GM10248 (cell line): ENCODE measurements at regions not wholly inside any gene's neighbourhood (a gene's known extent, or its start where the extent isn't known, plus 50 kb on each side); places are given as distances from the start of the nearest gene placed in this dataset.

Source experiments
- CTCF ChIA-PET: fragments of 300-600 bp; sonication (Branson Sonifier 250); formaldehyde crosslinking; extraction: SDS; loops from one replicate; lab custom pipeline; 2021; ENCODE audit warnings: antibody characterized with exemption; lab: Yijun Ruan, JAX
- POLR2A ChIA-PET: fragments of 350-650 bp; sonication (Branson Sonifier 250); formaldehyde crosslinking; extraction: SDS; loops from one replicate; lab custom pipeline; 2020; ENCODE audit warnings: antibody characterized with exemption; lab: Yijun Ruan, JAX
- DNase-seq: peaks from one replicate; pipeline ENCODE4 v3.0.0; 2012; ENCODE audit errors: extremely low spot score
- CTCF ChIP-seq: IDR thresholded peaks from 2 replicates; pipeline ENCODE4 v1.5.1; 2012; ENCODE audit warnings: mild to moderate bottlenecking, low read depth; ENCODE audit errors: extremely low read depth, missing control alignments, control extremely low read depth

DNA sequence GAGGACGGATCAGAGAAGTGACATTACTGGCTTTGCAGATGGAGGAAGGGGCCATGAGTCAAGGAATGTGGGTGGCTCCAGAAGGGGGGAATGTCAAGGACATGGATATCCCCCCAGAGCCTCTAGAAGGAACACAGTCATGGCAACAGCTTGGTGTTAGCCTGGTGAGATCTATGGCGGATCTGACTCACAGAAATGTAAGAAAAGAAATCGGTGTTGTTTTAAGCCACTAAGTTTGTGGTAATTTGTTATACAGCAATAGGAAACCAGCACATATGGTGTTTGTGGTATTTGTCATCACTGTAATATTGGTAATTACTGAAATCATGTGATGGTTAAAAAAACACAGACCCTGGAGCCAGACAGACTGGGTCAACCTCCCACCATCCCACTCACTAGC, 236.2 kb downstream of the SETD4 start:
- TF ChIP-seq CTCF: no peak
- POLR2A ChIA-PET: no interaction called here
- CTCF ChIA-PET: interaction anchor here (1.0 to 2.1 kb wide), 2 partner anchors 15 kb away, joined by 3 to 10 read pairs; no protein-coding TSS in a partner anchor
- no peak for DNase-seq

DNA sequence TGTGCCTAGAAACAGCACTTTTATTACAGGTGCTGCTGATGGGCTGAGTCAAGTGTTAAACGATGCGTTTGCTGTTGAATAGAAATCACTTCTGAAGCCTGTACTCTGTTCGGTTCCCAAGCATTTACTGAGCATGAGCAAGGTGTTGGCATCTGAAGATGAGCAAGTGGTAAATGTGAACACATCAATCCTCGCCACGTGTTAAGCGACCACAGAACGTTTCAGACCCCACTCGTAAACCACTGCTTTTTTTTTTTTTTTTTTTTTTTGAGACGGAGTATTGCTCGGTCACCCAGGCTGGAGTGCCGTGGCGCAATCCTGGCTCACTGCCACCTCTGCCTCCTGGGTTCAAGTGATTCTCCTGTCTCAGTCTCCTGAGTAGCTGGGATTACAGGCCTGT, 241.2 kb downstream of the SETD4 start:
- no peak for DNase-seq
- ChIA-PET CTCF (interaction anchor here (1.7 kb wide), 1 partner anchor 9 kb away, joined by 3 read pairs; no protein-coding TSS in a partner anchor), POLR2A (no interaction called here)
- no peak for TF ChIP-seq CTCF

- TF ChIP-seq CTCF: no peak
- no peak for DNase-seq
- POLR2A ChIA-PET: no interaction called here
- CTCF ChIA-PET: no interaction called here
These were observed 241.7 kb downstream of the SETD4 start for GRCh38 chr21:35818597-35818996.

- TF ChIP-seq CTCF: no peak
- POLR2A ChIA-PET: no interaction called here
- no peak for DNase-seq
- CTCF ChIA-PET: interaction anchor here (1.4 kb wide), 2 partner anchors 25 to 63 kb away, joined by 3 read pairs; no protein-coding TSS in a partner anchor
These were observed 245.3 kb downstream of the SETD4 start for GRCh38 chr21:35814858-35815619.

DNA sequence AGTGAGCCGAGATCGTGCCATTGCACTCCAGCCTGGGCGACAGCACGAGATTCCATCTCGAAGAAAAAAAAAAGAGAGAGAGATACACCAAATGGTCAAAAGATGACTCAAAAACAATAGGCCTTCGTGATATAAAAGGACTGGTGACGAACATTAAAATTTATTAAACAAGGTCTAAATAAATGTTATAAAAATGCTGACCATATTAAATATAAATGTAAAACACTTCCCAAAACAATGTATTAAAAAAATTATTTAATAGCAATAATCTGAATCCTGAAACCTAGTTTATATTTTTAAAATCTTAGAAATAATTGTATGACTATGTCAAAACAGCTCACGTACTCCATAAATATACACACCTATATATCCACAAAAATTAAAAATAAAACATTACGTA, 247.6 kb downstream of the SETD4 start:
- CTCF ChIA-PET: no interaction called here
- POLR2A ChIA-PET: no interaction called here
- no peak for DNase-seq
- TF ChIP-seq CTCF: no peak

DNA sequence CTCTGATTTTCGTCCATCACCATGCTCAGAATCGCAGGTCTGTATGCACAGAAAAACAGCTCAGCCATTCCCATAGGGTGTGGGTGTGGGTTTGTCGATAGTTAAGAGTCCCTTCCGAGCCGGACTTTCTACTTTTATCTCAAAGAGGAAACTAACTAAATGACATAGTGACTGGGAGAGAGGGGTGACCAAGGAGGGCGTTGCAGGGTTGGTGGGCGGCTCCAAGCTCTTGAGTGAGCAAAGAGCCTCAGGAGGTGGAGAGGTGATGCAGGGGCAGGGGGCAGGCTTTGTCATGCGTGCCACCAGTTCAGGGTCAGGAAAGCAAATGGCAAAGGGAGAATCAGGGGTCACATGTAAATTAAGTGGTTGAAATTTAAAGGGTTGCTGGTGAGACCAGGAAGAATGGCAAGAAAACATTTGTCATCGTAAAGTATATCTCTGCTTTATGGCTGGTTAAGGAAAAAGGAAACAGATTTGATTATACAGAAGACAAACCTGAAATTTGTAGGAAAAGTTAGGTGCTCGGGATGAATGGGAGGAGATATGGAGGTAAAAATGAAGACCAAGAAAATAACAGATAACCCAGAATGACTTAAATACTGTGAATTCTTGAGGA, 249.0 kb downstream of the SETD4 start:
- CTCF ChIA-PET: no interaction called here
- no peak for DNase-seq
- TF ChIP-seq CTCF: no peak
- POLR2A ChIA-PET: no interaction called here
